GM19351 (cell line): ENCODE measurements at regions not wholly inside any gene's neighbourhood (a gene's known extent, or its start where the extent isn't known, plus 50 kb on each side); places are given as distances from the start of the nearest gene placed in this dataset.

Source experiments
- ATAC-seq: cut with Tn5 transposase; IDR thresholded peaks from one replicate; pipeline ENCODE4 v1.9.1; 2021; ENCODE audit warnings: mild to moderate bottlenecking, moderate library complexity; ENCODE audit not compliant: unreplicated experiment

GRCh38 chr18:45298986-45299385 is 316.3 kb upstream of the SLC14A2 start:
- ATAC-seq = no peak

DNA sequence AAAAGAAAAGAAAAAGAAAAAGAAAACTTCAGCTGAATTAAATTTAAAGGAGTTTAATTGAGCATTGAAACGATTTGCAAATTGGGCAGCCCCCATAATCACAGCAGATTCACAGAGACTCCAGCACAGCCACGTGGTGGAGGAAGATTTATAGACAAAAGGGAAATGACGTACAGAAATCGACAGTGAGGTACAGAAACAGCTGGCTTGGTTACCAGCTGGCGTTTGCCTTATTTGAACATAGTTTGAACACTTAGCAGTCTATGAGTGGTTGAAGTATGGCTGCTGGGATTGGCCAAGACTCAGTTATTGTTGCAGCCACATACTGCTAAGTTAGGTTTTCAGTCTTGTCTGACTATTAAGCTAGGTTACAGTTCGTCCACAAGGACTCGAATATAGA is 312.2 kb upstream of the SLC14A2 start:
- ATAC-seq = no peak

- no peak for ATAC-seq
These were observed 310.7 kb upstream of the SLC14A2 start for GRCh38 chr18:45304558-45304957.

DNA sequence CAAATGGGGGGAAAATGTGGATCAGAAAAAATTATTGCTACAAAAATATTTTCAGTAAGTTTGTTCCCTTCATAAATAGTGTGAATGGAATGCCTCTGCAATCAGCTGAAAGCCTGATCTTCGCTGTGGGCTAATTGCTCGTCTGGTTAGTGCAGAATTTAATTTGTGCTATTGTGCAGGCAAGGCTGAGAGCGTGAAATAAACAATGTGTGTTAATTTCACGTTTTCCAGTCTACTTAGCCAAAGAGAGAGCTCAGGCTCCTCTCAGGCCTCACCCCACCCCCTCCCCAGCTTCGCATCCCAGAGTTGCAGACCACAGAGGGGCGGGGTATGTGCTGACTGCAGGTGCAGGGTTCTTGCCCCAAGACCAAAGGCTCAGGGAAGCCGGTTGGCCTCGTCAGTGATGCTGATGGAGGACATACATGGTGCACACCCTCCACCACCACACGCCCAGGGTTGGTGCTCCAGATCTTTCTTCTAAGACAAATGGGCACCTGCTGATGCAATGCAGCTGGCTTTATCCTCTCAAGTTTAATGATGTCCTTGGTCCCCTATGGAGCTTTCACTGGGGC is 302.6 kb upstream of the SLC14A2 start:
- ATAC-seq = no peak

DNA sequence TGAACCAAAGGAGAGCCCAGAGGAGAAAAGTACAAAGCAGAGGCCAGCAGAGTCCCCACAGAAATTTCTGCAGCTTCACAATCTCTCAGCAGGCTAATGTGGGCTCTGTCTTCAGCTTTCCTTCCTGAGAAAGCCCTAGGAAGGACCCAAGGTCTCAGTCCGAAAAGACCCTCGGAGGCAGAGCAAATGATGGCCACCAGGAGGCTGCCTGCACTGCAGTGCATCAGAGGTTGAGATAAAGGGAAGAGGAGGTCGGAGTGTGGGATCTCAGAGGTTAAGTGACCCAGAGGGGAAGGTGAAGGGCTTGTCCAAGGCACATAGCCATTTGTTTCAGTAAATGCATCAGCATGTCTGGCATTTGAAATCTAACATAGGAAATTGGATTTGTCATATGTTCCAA is 299.1 kb upstream of the SLC14A2 start:
- no peak for ATAC-seq

DNA sequence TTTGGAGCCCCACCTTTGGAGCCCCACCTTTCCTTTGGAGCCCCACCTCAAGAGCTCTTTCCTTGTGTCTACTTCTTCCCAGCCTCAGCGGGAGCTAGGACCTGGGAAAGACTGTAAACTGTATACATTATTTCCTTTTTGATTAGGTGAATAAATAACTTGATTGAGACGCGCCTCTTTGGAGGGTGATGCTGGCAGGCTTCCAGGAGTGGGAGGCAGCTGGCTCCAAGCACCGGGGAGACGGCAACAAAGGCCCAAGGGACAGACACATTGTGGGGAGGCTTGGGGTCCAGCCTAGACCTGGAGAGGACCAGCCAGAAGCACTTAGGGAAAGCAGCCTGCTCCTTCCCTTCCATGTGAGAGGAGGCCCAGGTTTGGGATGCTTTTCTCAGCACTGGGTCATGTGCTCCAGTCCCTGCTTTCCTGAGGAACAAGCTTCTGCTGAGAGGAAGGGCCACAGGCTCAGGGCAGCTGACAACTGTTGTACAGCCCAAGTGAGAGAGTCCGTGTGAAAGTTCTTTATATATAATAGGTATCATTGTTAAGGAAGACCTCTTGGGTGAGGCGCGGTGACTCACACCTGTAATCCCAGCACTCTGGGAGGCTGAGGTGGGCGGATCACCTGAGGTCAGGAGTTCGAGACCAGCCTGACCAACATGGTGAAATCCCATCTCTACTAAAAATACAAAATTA is 297.2 kb upstream of the SLC14A2 start:
- ATAC-seq = no peak

DNA sequence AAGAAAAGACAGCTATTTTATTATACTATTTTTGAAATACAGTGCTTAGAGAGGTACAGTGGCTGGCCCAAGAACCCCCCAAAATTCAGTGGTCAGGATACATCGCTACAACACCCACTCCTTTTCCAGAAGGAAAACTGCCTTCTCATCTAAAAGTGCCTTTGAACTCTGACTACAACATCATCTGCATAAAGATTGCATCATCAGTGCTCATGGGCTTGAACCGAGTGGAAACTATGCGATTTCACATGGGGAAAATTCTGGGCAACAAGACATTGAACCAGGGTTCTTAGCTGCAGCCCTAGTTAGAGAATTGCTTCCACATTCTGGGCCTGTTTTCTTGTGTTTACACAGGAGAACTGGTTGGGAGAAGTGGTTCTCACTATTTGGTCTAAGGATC is 294.6 kb upstream of the SLC14A2 start:
- no peak for ATAC-seq

- ATAC-seq = no peak
These were observed 293.8 kb upstream of the SLC14A2 start for GRCh38 chr18:45321520-45321919.

DNA sequence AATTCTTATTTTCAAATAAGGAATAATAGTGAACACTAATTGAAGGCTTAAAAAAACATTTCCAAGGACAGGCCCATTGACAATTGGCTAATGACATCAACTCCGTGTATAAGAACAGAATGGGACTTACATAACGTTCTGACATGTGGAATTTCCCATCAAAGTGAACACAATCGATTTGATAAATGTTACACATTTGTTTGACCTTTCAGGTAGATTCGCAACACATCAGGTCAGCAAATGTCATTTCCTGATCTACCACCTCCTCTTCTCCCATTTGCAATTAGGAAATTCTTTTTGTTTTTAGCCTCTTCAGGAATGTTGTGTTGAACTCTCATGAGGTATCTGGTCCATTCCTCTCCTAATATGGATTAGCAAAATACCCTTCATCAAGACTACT is 292.9 kb upstream of the SLC14A2 start:
- no peak for ATAC-seq

DNA sequence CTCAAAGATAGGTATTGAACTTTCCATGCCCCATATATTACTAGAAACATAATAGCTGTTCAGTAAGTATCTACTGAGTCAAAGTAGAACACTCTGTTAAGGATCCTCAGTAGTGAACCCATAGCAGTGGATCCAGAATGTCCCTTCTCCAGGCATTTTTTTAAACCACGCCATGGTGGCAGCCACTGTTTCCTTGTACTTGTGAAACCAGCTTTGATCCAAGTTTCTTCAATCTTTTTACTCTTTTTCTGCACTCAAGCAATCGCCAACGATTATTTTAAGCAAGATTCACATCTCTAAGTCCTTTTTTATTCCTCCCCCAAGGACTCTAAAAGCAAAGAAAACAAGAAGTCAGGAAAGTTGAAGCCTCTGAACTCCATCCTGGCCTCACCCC is 291.2 kb upstream of the SLC14A2 start:
- ATAC-seq = no peak

DNA sequence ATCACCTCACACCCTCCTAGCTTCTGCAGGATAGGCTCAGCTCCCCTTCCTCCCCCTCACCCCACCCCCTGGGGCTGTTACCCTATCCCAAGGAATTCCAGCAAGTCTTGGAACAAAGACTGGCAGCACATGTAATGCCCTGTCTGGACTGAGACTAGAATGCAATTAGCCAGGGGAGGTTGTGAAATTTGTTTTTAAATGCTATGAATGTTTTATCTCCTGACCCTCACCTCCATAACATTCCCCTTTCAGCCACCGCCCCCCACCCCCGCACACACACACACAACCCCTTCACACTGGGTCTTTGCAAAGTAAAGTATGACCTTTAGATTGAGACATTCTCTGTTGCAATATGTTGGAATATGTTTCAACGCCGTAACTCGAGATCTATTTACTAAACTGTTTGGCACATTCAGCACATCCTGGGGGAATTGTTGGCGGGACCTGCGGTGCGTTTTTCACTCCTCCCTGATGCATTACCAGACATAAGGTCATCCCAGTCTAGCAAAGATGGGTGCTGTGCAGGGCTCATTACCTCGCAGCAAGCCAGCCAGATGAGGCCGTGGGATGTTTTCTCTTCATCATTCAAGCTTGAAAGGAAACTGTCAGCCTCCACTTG is 290.7 kb upstream of the SLC14A2 start:
- ATAC-seq = no peak

- ATAC-seq = no peak
These were observed 289.5 kb upstream of the SLC14A2 start for GRCh38 chr18:45325778-45326177.

GRCh38 chr18:45326505-45326904 is 288.8 kb upstream of the SLC14A2 start:
- no peak for ATAC-seq

DNA sequence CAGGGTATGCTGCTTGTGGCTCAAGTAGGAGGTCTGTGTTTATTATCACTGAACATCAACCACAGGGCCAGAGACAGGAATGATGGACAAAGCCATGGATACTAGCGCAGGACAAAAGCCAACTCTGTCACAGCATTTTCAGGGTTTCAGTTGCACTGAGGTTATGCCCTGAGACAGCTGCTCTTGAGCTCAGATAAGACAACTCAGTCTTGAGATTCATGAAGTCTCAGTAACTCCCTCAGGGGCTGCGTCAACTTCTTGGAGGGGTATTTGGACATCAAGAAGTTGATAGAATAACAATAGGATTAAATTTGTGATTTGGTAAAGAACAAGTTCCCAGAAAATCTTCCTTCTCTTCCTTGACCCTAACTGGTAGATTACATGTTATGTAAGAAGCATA is 287.0 kb upstream of the SLC14A2 start:
- no peak for ATAC-seq

GRCh38 chr18:45328811-45329210 is 286.5 kb upstream of the SLC14A2 start:
- no peak for ATAC-seq

GRCh38 chr18:45329316-45329715 is 286.0 kb upstream of the SLC14A2 start:
- ATAC-seq = no peak

- no peak for ATAC-seq
These were observed 285.1 kb upstream of the SLC14A2 start for GRCh38 chr18:45330170-45330594.

- no peak for ATAC-seq
These were observed 282.4 kb upstream of the SLC14A2 start for GRCh38 chr18:45332871-45333270.

GRCh38 chr18:45334191-45334590 is 281.1 kb upstream of the SLC14A2 start:
- ATAC-seq = no peak

GRCh38 chr18:45335282-45336043 is 279.8 kb upstream of the SLC14A2 start:
- no peak for ATAC-seq

- ATAC-seq = no peak
These were observed 278.8 kb upstream of the SLC14A2 start for GRCh38 chr18:45336448-45336847.

GRCh38 chr18:45337477-45337876 is 277.8 kb upstream of the SLC14A2 start:
- no peak for ATAC-seq
